Activated naive CD4-positive, alpha-beta T cell treated with anti-CD3 and anti-CD28 coated beads for 36 hours (primary cell): ENCODE measurements at regions not wholly inside any gene's neighbourhood (a gene's known extent, or its start where the extent isn't known, plus 50 kb on each side); places are given as distances from the start of the nearest gene placed in this dataset.

Experiments
- CTCF ChIA-PET: fragments of 350-600 bp; sonication (Branson Sonifier 250); formaldehyde crosslinking; loops from one replicate; lab custom pipeline; 2021; ENCODE audit warnings: antibody characterized with exemption; lab: Charles Lee
- DNase-seq: peaks from one replicate; pipeline ENCODE4 v3.0.0-alpha.2; 2020
- H3K27ac Mint-ChIP-seq: one replicate; pipeline ENCODE4 v1.8.0; 2021; ENCODE audit warnings: mild to moderate bottlenecking, mixed read lengths
- H3K27me3 Mint-ChIP-seq: one replicate; pipeline ENCODE4 v1.8.0; 2021; ENCODE audit warnings: low read depth, mixed read lengths
- H3K36me3 Mint-ChIP-seq: one replicate; pipeline ENCODE4 v1.8.0; 2021; ENCODE audit warnings: low read depth, mixed read lengths
- H3K4me1 Mint-ChIP-seq: one replicate; pipeline ENCODE4 v1.8.0; 2021; ENCODE audit warnings: low read depth, mixed read lengths
- H3K4me3 Mint-ChIP-seq: one replicate; pipeline ENCODE4 v1.8.0; 2021; ENCODE audit warnings: mild to moderate bottlenecking, moderate library complexity, mixed read lengths
- H3K9me3 Mint-ChIP-seq: one replicate; pipeline ENCODE4 v1.8.0; 2021; ENCODE audit warnings: mixed read lengths
- intact Hi-C: fragments of 100-400 bp; cut with micrococcal nuclease; formaldehyde crosslinking; loops from one replicate; pipeline ENCODE4 v1.15.1; 2023

DNA sequence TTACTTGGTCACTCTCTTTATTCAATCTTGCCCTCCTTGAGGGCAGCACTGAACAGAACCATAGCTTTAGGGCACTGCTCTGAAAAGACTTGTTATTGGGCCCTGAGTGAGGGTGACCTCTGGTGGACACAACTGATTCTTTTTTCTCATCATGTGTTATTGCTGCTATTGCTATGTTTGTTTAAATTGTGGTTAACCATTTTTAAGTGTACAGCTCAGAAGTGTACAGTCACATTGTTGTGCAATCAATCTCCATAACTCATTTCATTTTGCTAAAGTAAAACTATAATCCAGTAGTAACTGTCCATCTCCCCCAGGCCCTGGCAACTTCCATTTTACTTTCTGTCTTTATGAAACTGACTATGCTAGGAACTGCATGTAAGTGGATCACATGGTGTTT is 351.1 kb upstream of the RIOK2 start:
- no peak overlapping the region for H3K4me3 Mint-ChIP-seq

DNA sequence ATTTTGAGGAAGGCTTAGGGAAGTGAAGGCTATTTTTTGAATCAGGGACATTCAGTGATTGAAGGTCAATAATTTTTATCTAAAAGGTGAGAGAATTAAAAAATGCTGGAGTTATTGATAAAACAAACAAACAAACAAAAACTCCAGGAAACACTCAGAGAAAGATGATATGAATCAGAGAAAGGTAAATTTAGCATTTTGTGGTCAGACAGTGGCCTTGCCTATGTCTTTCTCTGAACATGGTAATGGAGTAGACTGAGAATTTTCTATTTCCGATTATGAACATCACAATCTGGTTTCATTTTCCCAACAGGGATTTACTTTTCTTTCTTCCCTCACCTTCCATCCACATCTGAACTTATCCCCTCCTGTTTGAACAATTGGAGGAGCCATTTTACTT is 353.6 kb upstream of the RIOK2 start:
- H3K4me3 Mint-ChIP-seq, result no peak overlapping the region
- no peaks in the 10 kb centered on the region for H3K36me3 Mint-ChIP-seq
- H3K27me3 Mint-ChIP-seq, result no peaks in the 10 kb centered on the region
- intact Hi-C loops, result loop anchor here (10.0 kb wide), 1 partner anchor 782 kb away; no protein-coding TSS in a partner anchor
- H3K4me1 Mint-ChIP-seq, result no peaks in the 10 kb centered on the region
- no peak for DNase-seq
- H3K9me3 Mint-ChIP-seq, result no peaks in the 10 kb centered on the region
- no peak overlapping the region for H3K27ac Mint-ChIP-seq
- CTCF ChIA-PET, result no interaction called here

More for the DNA sequence above, 351.1 kb upstream of the RIOK2 start:
- peak; percentile 18 for DNase-seq
- no peaks in the 10 kb centered on the region for H3K36me3 Mint-ChIP-seq
- no peak overlapping the region for H3K27ac Mint-ChIP-seq
- intact Hi-C loops, result loop anchor here (1.0 to 10.0 kb wide), 3 partner anchors 303 to 1238 kb away; partner anchors contain the start of gene RGMB
- H3K27me3 Mint-ChIP-seq, result no peaks in the 10 kb centered on the region
- no peaks in the 10 kb centered on the region for H3K4me1 Mint-ChIP-seq
- CTCF ChIA-PET, result interaction anchor here (0.6 to 1.9 kb wide), 7 partner anchors 11 to 308 kb away, joined by 3 to 11 read pairs (median 4); no protein-coding TSS in a partner anchor
- H3K9me3 Mint-ChIP-seq, result no peaks in the 10 kb centered on the region

DNA sequence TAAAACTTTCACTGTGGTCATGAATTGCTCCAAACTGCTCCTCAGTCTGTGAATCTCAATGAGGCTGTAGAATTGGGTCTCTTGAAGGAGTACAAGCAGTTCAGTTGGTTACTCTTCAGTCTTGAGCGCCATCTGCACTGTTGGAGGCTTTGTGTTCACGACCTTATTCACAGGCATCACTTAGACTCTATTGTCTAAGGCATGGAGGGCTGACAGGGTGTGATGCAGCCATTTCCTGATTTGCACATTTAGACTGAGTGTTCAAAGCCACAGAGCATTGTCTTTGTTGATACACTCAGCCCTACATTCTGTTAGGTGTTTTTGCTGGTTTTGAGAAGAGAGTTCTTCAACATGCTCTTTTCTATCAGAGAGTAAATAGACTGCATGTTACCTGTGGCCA is 355.9 kb upstream of the RIOK2 start:
- no peaks in the 10 kb centered on the region for H3K4me1 Mint-ChIP-seq
- CTCF ChIA-PET, result no interaction called here
- intact Hi-C loops, result loop anchor here (10.0 kb wide), 1 partner anchor 784 kb away; no protein-coding TSS in a partner anchor
- no peak for DNase-seq
- H3K9me3 Mint-ChIP-seq, result no peaks in the 10 kb centered on the region
- no peak overlapping the region for H3K4me3 Mint-ChIP-seq
- no peaks in the 10 kb centered on the region for H3K36me3 Mint-ChIP-seq
- no peak overlapping the region for H3K27ac Mint-ChIP-seq
- H3K27me3 Mint-ChIP-seq, result no peaks in the 10 kb centered on the region

DNA sequence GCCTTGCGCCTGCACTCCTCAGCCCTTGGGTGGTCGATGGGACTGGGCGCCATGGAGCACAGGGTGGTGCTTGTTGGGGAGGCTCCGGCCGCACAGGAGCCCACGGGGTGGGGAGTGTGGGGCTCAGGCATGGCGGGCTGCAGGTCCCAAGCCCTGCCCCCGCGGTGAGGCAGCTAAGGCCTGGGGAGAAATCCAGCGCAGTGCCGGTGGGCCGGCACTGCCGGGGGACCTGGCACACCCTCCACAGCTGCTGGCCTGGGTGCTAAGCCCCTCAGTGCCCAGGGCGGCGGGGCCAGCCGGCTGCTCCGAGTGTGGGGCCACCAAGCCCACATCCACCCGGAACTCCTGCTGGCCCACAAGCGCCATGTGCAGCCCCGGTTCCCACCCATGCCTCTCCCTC is 358.8 kb upstream of the RIOK2 start:
- Mint-ChIP-seq H3K36me3 (no peaks in the 10 kb centered on the region), H3K4me3 (no peak overlapping the region), H3K4me1 (peaks cover 4% of the 10 kb centered on the region), H3K9me3 (no peaks in the 10 kb centered on the region), H3K27me3 (peaks cover 3% of the 10 kb centered on the region), H3K27ac (no peak overlapping the region)
- no peak for DNase-seq
- CTCF ChIA-PET, result no interaction called here
- intact Hi-C loops, result loop anchor here (10.0 kb wide), 1 partner anchor 1393 kb away; no protein-coding TSS in a partner anchor

DNA sequence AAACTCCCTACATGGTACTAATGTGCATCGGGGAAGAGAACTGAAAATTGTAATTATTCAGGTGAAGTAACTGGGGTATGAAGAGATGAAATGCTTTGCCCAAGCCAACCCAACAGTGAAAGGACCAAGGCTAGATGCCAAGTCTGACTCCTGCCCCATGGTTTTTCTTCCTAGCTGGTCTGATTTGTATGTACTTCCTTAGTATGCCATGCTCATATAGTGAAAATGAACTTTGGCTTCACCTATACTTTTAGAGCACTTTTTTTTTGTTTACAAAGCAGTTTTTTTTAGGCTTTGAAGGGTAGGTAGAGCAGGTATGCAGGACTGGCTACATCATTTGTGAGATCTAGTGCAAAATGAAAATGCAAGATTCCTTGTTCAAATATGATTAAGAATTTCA is 359.4 kb upstream of the RIOK2 start:
- CTCF ChIA-PET, result no interaction called here
- Mint-ChIP-seq H3K4me3 (no peak overlapping the region), H3K27me3 (peaks cover 3% of the 10 kb centered on the region), H3K4me1 (peaks cover 7% of the 10 kb centered on the region), H3K36me3 (no peaks in the 10 kb centered on the region), H3K27ac (no peak overlapping the region), H3K9me3 (peaks cover 1% of the 10 kb centered on the region)
- intact Hi-C loops, result loop anchor here (10.0 kb wide), 1 partner anchor 1392 kb away; no protein-coding TSS in a partner anchor
- no peak for DNase-seq

DNA sequence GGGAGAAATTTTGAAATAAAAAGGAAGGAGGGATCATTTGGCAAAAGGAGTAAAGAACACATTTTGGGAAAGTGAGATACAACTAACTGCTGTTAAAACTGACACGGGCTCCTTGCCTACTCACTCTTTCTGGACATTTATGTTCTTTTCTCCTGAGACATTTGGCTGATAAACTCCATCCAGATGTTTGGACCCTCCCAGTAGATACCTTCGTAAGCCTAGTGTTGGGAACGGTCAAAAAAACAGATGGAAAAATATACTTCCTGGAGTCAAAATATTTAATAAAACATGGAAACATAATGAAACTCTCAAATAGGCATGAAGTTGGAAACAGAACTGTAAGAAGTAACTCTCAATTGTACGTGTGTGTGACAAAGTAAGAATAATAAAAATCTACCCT is 360.1 kb upstream of the RIOK2 start:
- no peak for DNase-seq
- Mint-ChIP-seq H3K9me3 (peaks cover 3% of the 10 kb centered on the region), H3K27ac (no peak overlapping the region), H3K4me1 (peaks cover 10% of the 10 kb centered on the region), H3K27me3 (peaks cover 3% of the 10 kb centered on the region), H3K36me3 (no peaks in the 10 kb centered on the region), H3K4me3 (no peak overlapping the region)
- CTCF ChIA-PET, result no interaction called here
- intact Hi-C loops, result loop anchor here (10.0 kb wide), 1 partner anchor 1392 kb away; no protein-coding TSS in a partner anchor

DNA sequence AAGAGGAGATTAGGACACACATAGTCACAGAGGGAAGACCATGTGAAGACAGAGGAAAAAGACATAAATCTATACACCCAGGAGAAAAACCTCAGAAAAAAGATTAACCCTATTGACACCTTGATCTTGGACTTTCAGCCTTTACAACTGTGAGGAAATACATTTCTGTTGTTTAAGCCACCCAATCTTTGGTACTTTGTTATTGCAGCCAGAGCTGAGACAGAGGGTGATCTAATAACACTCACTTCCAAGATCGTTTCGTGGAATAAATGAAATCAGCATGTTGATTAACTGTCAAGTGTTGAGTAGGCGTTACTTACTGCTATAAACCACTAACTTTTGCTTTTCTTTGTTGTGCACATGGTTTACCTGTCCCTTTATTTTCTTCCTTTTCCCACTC is 361.2 kb upstream of the RIOK2 start:
- H3K4me3 Mint-ChIP-seq, result no peak overlapping the region
- CTCF ChIA-PET, result interaction anchor here (1.7 kb wide), 1 partner anchor 10 kb away, joined by 6 read pairs; no protein-coding TSS in a partner anchor
- H3K27ac Mint-ChIP-seq, result no peak overlapping the region
- H3K36me3 Mint-ChIP-seq, result no peaks in the 10 kb centered on the region
- intact Hi-C loops, result loop anchor here (10.0 kb wide), 1 partner anchor 1391 kb away; no protein-coding TSS in a partner anchor
- no peak for DNase-seq
- peaks cover 3% of the 10 kb centered on the region for H3K27me3 Mint-ChIP-seq
- peaks cover 18% of the 10 kb centered on the region for H3K4me1 Mint-ChIP-seq
- H3K9me3 Mint-ChIP-seq, result peaks cover 3% of the 10 kb centered on the region

DNA sequence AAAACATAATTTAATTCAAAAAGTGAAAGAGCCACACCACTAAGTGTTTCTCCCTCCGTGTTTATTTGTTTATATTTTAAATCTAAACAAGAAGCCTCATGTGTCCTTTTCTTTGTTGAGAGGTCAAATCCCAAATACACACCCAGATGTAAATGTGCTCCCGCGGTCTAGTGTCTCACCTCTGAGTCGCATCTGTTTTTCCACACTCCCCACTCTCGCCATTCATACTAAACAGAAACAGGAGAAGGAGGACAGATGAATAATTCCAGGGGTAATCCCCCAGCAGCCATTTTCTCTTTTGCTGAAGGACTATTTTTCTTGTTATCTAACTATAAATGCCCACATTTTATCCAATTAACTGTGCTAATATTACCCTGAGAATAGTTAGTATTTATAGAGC is 361.6 kb upstream of the RIOK2 start:
- H3K4me1 Mint-ChIP-seq, result peaks cover 18% of the 10 kb centered on the region
- H3K9me3 Mint-ChIP-seq, result peaks cover 3% of the 10 kb centered on the region
- no peaks in the 10 kb centered on the region for H3K36me3 Mint-ChIP-seq
- peaks cover 3% of the 10 kb centered on the region for H3K27me3 Mint-ChIP-seq
- H3K4me3 Mint-ChIP-seq, result no peak overlapping the region
- intact Hi-C loops, result loop anchor here (5.0 to 10.0 kb wide), 4 partner anchors 763 to 1483 kb away; partner anchors contain the start of gene CAST
- CTCF ChIA-PET, result interaction anchor here (1.7 kb wide), 1 partner anchor 11 kb away, joined by 6 read pairs; no protein-coding TSS in a partner anchor
- DNase-seq, result no peak
- H3K27ac Mint-ChIP-seq, result no peak overlapping the region

DNA sequence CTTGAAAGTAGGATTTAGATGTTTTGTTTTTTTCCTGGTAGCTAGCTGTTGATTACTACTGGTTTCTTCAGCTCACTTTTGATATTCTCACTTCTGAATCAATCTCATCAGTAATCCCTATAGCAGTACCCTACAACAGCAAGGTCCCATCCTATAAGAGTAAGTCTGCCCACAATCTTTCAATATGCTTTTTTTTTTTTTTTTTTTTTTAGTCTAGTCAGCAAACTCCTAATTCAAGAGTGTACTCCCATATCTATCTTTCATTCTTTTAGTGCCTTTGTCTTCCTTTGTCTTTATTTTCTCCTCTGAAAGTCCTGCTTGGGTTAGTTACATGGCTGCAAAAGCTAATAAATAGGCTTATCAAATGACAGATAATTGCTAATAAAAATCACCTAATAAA is 362.4 kb upstream of the RIOK2 start:
- no peak for DNase-seq
- Mint-ChIP-seq H3K36me3 (no peaks in the 10 kb centered on the region), H3K27ac (no peak overlapping the region), H3K4me1 (peaks cover 18% of the 10 kb centered on the region), H3K4me3 (no peak overlapping the region), H3K27me3 (peaks cover 3% of the 10 kb centered on the region), H3K9me3 (peaks cover 3% of the 10 kb centered on the region)
- intact Hi-C loops, result loop anchor here (5.0 to 10.0 kb wide), 4 partner anchors 762 to 1482 kb away; partner anchors contain the start of gene CAST
- CTCF ChIA-PET, result interaction anchor here (1.7 kb wide), 1 partner anchor 11 kb away, joined by 6 read pairs; no protein-coding TSS in a partner anchor

DNA sequence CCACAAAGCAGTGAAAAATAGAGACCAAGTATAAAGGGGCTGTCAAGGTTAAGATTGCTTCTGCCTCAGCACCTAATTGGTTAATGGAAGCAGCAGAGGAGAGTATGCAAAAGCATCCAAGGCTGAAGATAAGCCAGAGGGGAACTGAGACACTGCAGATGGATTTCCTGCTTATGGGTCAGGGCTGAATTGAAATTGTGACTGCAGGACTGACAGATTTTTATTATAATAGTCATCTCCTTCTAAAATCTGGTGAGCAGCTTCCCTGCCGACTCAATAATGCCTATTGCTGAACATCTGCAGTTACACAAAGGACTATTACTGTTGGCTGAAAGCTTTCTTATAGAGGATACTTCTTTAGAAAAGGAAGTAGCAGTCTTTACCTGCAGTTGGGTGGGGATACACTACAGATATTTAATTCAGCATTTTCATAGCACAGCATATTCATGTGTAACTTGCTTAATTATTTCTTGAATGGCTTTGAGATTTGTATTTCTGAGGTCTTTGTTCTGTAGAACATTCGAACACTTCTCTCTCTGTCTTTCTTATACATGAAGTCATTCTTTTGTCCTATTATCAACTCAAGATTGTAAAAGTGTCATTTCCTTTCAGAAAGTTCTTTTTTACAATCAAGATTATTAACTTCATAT is 363.0 kb upstream of the RIOK2 start:
- H3K27me3 Mint-ChIP-seq, result peaks cover 3% of the 10 kb centered on the region
- intact Hi-C loops, result loop anchor here (5.0 to 10.0 kb wide), 4 partner anchors 761 to 1481 kb away; partner anchors contain the start of gene CAST
- no peaks in the 10 kb centered on the region for H3K36me3 Mint-ChIP-seq
- H3K9me3 Mint-ChIP-seq, result peaks cover 3% of the 10 kb centered on the region
- H3K4me3 Mint-ChIP-seq, result no peak overlapping the region
- H3K4me1 Mint-ChIP-seq, result peaks cover 18% of the 10 kb centered on the region
- no peak for DNase-seq
- CTCF ChIA-PET, result interaction anchor here (1.7 kb wide), 1 partner anchor 12 kb away, joined by 6 read pairs; no protein-coding TSS in a partner anchor
- H3K27ac Mint-ChIP-seq, result no peak overlapping the region

DNA sequence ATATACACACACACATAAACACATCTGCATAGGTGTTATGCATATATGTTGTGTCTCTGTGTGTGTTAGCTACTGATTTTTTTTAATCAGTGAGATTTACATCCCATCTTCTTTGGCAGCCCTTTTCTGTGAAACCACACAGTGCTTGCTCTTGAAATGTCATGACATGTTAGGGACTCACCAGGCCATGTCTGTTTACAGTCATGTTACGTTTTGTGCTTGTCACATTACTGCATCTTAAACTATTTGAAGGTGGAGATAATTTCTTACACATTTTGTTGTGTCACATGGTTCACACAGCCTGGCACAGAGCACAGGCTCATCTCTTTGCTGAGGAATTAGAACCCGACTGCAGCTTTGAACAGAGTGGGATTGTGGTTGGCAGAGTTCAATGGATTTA is 364.4 kb upstream of the RIOK2 start:
- peaks cover 3% of the 10 kb centered on the region for H3K9me3 Mint-ChIP-seq
- H3K4me1 Mint-ChIP-seq, result peaks cover 18% of the 10 kb centered on the region
- H3K27me3 Mint-ChIP-seq, result peaks cover 3% of the 10 kb centered on the region
- H3K4me3 Mint-ChIP-seq, result no peak overlapping the region
- no peak for DNase-seq
- CTCF ChIA-PET, result no interaction called here
- intact Hi-C loops, result loop anchor here (5.0 to 10.0 kb wide), 4 partner anchors 760 to 1480 kb away; partner anchors contain the start of gene CAST
- no peak overlapping the region for H3K27ac Mint-ChIP-seq
- no peaks in the 10 kb centered on the region for H3K36me3 Mint-ChIP-seq

DNA sequence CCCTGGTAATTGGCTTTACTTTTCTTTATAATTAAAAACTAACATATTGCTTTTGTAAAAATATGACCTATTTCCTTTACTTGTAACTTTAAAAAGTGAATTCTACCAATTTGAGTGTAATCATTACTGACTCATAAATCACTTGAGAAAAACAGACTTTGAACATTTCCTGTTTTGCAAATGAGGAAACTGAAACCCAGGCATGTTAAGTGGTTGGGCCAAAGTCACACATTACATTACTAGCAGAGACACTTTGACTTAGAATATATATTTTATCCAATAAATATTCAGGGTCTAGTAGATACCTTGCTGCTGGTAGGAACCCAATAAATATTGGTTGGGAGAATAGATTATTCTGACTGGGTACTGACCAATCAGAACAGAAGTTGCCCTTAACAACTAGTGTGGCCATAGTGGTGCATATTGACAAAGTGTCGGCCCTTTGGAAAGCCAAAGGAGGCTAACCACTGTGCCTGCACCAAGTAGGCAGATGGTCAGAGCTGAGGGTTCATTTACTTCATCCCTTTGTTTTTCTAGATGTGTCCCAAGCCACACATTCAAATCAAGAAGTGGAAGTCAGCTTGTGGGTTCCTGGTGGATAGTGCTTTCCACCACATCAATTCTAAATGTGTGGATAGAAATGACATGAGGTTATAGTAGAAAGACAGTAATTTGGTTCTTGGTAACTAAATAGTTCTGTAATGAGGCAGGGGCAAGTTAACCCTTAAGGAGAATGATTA is 365.1 kb upstream of the RIOK2 start:
- CTCF ChIA-PET, result no interaction called here
- H3K4me1 Mint-ChIP-seq, result peaks cover 18% of the 10 kb centered on the region
- intact Hi-C loops, result loop anchor here (1.0 to 10.0 kb wide), 8 partner anchors 365 to 1677 kb away; partner anchors contain the start of genes CAST and RIOK2

More for the DNA sequence above, 365.1 kb upstream of the RIOK2 start:
- H3K36me3 Mint-ChIP-seq, result no peaks in the 10 kb centered on the region
- H3K27ac Mint-ChIP-seq, result peak overlapping the region; percentile 6
- H3K4me3 Mint-ChIP-seq, result no peak overlapping the region
- H3K27me3 Mint-ChIP-seq, result peaks cover 3% of the 10 kb centered on the region
- peaks cover 3% of the 10 kb centered on the region for H3K9me3 Mint-ChIP-seq
- peak; percentile 11 for DNase-seq
